Liver (tissue), 3 donors: ENCODE measurements at regions not wholly inside any gene's neighbourhood (a gene's known extent, or its start where the extent isn't known, plus 50 kb on each side); places are given as distances from the start of the nearest gene placed in this dataset.
"Not testable (repeated sequence)": the region's sequence is repeated elsewhere in the genome, so short reads cannot be mapped to it uniquely, and the experiment has no call there.

Experiments
- GABPA ChIP-seq, 2 donors: IDR thresholded peaks in 1 of 2; conservative IDR thresholded peaks in 1 of 2; 2 replicates each; pipeline ENCODE4 v1.6.1; 2016; ENCODE audit warnings: antibody characterized with exemption in 2 of 2, mild to moderate bottlenecking in 1 of 2, moderate library complexity in 1 of 2
- YY1 ChIP-seq: IDR thresholded peaks from 2 replicates; pipeline ENCODE4 v1.6.1; 2016; ENCODE audit warnings: antibody characterized with exemption, mild to moderate bottlenecking
- TF ChIP-seq, protein P1 (sequence below): fragments of 150-350 bp; IDR thresholded peaks from 2 replicates; pipeline ENCODE4 v1.5.1; 2017; ENCODE audit warnings: improper control_type of control experiment, low read depth, low read length; ENCODE audit not compliant: missing input control
- TF ChIP-seq, protein P2 (sequence below): IDR thresholded peaks from 2 replicates; pipeline ENCODE4 v1.6.1; 2016; ENCODE audit warnings: antibody characterized with exemption, mild to moderate bottlenecking
- donor health status: healthy.
- donor health status: healthy.

DNA sequence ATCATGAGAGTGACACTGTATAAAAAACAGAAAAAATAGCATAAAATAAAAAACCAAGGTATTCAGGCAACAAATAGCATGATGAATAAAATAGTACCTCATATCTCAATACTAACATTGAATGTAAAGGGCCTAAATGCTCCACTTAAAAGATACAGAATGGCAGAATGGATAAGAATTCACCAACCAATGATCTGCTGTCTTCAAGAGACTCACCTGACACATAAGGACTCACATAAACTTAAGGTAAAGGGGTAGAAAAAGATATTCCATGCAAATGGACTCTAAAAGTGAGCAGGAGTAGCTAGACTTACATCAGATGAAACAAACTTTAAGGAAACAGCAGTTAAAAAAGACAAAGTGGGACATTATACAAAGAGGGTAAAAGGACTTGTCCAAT, 232.4 kb downstream of the RBM26 start:
- TF ChIP-seq YY1; GABPA (IDR thresholded peaks at IDR 0.05 in 1 of 2, conservative IDR thresholded peaks at IDR 0.05 in 1 of 2): not testable (repeated sequence)
- TF ChIP-seq, protein P1, sequence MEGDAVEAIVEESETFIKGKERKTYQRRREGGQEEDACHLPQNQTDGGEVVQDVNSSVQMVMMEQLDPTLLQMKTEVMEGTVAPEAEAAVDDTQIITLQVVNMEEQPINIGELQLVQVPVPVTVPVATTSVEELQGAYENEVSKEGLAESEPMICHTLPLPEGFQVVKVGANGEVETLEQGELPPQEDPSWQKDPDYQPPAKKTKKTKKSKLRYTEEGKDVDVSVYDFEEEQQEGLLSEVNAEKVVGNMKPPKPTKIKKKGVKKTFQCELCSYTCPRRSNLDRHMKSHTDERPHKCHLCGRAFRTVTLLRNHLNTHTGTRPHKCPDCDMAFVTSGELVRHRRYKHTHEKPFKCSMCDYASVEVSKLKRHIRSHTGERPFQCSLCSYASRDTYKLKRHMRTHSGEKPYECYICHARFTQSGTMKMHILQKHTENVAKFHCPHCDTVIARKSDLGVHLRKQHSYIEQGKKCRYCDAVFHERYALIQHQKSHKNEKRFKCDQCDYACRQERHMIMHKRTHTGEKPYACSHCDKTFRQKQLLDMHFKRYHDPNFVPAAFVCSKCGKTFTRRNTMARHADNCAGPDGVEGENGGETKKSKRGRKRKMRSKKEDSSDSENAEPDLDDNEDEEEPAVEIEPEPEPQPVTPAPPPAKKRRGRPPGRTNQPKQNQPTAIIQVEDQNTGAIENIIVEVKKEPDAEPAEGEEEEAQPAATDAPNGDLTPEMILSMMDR: not testable (repeated sequence)
- TF ChIP-seq, protein P2, sequence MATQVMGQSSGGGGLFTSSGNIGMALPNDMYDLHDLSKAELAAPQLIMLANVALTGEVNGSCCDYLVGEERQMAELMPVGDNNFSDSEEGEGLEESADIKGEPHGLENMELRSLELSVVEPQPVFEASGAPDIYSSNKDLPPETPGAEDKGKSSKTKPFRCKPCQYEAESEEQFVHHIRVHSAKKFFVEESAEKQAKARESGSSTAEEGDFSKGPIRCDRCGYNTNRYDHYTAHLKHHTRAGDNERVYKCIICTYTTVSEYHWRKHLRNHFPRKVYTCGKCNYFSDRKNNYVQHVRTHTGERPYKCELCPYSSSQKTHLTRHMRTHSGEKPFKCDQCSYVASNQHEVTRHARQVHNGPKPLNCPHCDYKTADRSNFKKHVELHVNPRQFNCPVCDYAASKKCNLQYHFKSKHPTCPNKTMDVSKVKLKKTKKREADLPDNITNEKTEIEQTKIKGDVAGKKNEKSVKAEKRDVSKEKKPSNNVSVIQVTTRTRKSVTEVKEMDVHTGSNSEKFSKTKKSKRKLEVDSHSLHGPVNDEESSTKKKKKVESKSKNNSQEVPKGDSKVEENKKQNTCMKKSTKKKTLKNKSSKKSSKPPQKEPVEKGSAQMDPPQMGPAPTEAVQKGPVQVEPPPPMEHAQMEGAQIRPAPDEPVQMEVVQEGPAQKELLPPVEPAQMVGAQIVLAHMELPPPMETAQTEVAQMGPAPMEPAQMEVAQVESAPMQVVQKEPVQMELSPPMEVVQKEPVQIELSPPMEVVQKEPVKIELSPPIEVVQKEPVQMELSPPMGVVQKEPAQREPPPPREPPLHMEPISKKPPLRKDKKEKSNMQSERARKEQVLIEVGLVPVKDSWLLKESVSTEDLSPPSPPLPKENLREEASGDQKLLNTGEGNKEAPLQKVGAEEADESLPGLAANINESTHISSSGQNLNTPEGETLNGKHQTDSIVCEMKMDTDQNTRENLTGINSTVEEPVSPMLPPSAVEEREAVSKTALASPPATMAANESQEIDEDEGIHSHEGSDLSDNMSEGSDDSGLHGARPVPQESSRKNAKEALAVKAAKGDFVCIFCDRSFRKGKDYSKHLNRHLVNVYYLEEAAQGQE: not testable (repeated sequence)
